ENCODE measurements at regions not wholly inside any gene's neighbourhood (a gene's known extent, or its start where the extent isn't known, plus 50 kb on each side); places are given as distances from the start of the nearest gene placed in this dataset.
A peak's percentile ranks its signal among the peaks of the same experiment; 100 is the strongest.

- H4K8ac ChIP-seq (replicated peaks; ENCODE audit: insufficient read length, low read depth, low read length): no peak overlapping the region
- no peak overlapping the region for H4K5ac ChIP-seq (ENCODE audit: insufficient read length, low read depth, low read length)
- DNase-seq: no peak
- H3K23ac ChIP-seq (ENCODE audit: insufficient read length, low read depth, low read length): no peak overlapping the region
- H2AK5ac ChIP-seq (ENCODE audit: insufficient read length, low read length): no peak overlapping the region
- no peaks in the 10 kb centered on the region; a peak in 1 of 7 replicates for H3K36me3 Mint-ChIP-seq (ENCODE audit: insufficient read depth in 1 of 3, low read depth in 3 of 3)
- no peak overlapping the region for H2BK12ac ChIP-seq (ENCODE audit: insufficient read length, low read depth, low read length)
- H3K9me3 ChIP-seq (ENCODE audit: control insufficient read depth, low read depth, low read length): no peaks in the 10 kb centered on the region
- H3K4me1 ChIP-seq (ENCODE audit: insufficient read depth, low read length): peaks cover 8% of the 10 kb centered on the region; the same call in 1 of the 2 replicates
- peak overlapping the region in 2 of 3 experiments; percentile 32 to 36; a peak in 4 of 7 replicates for H3K27ac Mint-ChIP-seq
- no peaks in the 10 kb centered on the region for H3K27me3 ChIP-seq (ENCODE audit: insufficient read depth, low read length)
- no peak overlapping the region for H3K27ac ChIP-seq (ENCODE audit: insufficient read length, low read depth, low read length)
- H3K4me3 Mint-ChIP-seq: no peak overlapping the region
- H3K27me3 Mint-ChIP-seq (ENCODE audit: low read depth): no peaks in the 10 kb centered on the region
- no peak overlapping the region for H3K14ac ChIP-seq (ENCODE audit: insufficient read depth, low read length)
- H2BK120ac ChIP-seq (ENCODE audit: low read depth, low read length, poor library complexity, severe bottlenecking): no peak overlapping the region
- H3T11ph ChIP-seq (ENCODE audit: low read length): no peak overlapping the region
- no peak overlapping the region for H4K91ac ChIP-seq (ENCODE audit: insufficient read length, low read depth, low read length)
- no peaks in the 10 kb centered on the region for H3K79me2 ChIP-seq (ENCODE audit: insufficient read depth, low read length)
- H3K18ac ChIP-seq (ENCODE audit: insufficient read length, low read depth, low read length): no peak overlapping the region
- WGBS (ENCODE audit: extremely low coverage, insufficient read length, low lambda C conversion rate): no CpG with 5 or more reads among the region's 4 CpGs
- no peak overlapping the region for H2BK15ac ChIP-seq (ENCODE audit: low read depth, low read length)
- no peak overlapping the region for H2AFZ ChIP-seq (ENCODE audit: low read length)
- no peaks in the 10 kb centered on the region for H3K23me2 ChIP-seq (ENCODE audit: insufficient read length, low read depth, low read length, poor library complexity, severe bottlenecking)
- H3K56ac ChIP-seq (ENCODE audit: insufficient read length, low read depth, low read length): no peak overlapping the region
- H3K4ac ChIP-seq (ENCODE audit: low read depth, low read length): no peak overlapping the region
- no peak for TF ChIP-seq CTCF (conservative IDR thresholded peaks at IDR 0.05)
- no peak overlapping the region for H2BK5ac ChIP-seq (ENCODE audit: insufficient read length, low read length)
- H3K9me3 Mint-ChIP-seq: no peaks in the 10 kb centered on the region
- H3K9ac ChIP-seq (ENCODE audit: extremely low read depth, insufficient read length, low read length): no peak overlapping the region
- H2BK20ac ChIP-seq (ENCODE audit: low read depth, low read length, poor library complexity, severe bottlenecking): no peak overlapping the region
- H3K79me1 ChIP-seq (ENCODE audit: insufficient read depth, low read depth, low read length, poor library complexity, severe bottlenecking): no peaks in the 10 kb centered on the region
- H4K20me1 ChIP-seq (ENCODE audit: control insufficient read depth, insufficient read depth, insufficient read length): no peaks in the 10 kb centered on the region
- H3K4me1 Mint-ChIP-seq: peaks cover 47 to 49% of the 10 kb centered on the region in 2 experiments
- no peak overlapping the region for H3K4me2 ChIP-seq (ENCODE audit: insufficient read depth, insufficient read length, low read length)
Observed at GRCh38 chr4:31045151-31045550, 325.0 kb downstream of the PCDH7 start.

Data from H9 (cell line).